SK-N-SH (cell line): ENCODE measurements at regions not wholly inside any gene's neighbourhood (a gene's known extent, or its start where the extent isn't known, plus 50 kb on each side); places are given as distances from the start of the nearest gene placed in this dataset.

Source experiments
- CTCF ChIA-PET: fragments of 300-600, 350-600 bp; formaldehyde crosslinking; extraction: SDS; loops from one replicate; lab custom pipeline; 2021; lab: Yijun Ruan, JAX
- POLR2A ChIA-PET: fragments of 350-600 bp; sonication (Branson Sonifier 250); formaldehyde crosslinking; extraction: SDS; loops from one replicate; lab custom pipeline; 2020; ENCODE audit warnings: antibody characterized with exemption, inconsistent platforms; lab: Yijun Ruan, JAX
- DNase-seq: peaks from one replicate; pipeline ENCODE4 v3.0.0; 2012
- H2AFZ ChIP-seq: fragments of 200-600 bp; sonication (generic); 2 replicates; pipeline ENCODE4 v1.8.1; 2016; ENCODE audit warnings: antibody characterized with exemption, mild to moderate bottlenecking, low read depth
- H3F3A ChIP-seq: fragments of 200-600 bp; sonication (generic); replicated peaks from 2 replicates; pipeline ENCODE3; 2016; ENCODE audit warnings: antibody characterized with exemption, mild to moderate bottlenecking; ENCODE audit not compliant: insufficient read depth
- H3K27ac ChIP-seq, 2 experiments: fragments of 200-500 bp in 1 of 2; fragments of 200-600 bp in 1 of 2; sonication (Bioruptor generic) in 1 of 2; sonication (generic), shearing (Covaris generic) in 1 of 2; 2 replicates each; pipeline versions ENCODE4 v1.5.1 to v1.6.1; 2014 to 2016; ENCODE audit warnings: low read depth in 2 of 2, inconsistent platforms in 1 of 2, low read length in 1 of 2, mild to moderate bottlenecking in 1 of 2, mixed read lengths in 1 of 2
- H3K27me3 ChIP-seq: fragments of 200-600 bp; sonication (generic), shearing (Covaris generic); 2 replicates; pipeline ENCODE4 v1.6.1; 2016; ENCODE audit warnings: mixed run types; ENCODE audit not compliant: insufficient read depth
- H3K36me3 ChIP-seq, 2 experiments: fragments of 200-500 bp in 1 of 2; fragments of 200-600 bp in 1 of 2; sonication (Bioruptor generic) in 1 of 2; sonication (generic) in 1 of 2; replicated peaks in 1 of 2; 2 replicates each; pipeline versions ENCODE3 to v1.5.1; 2014 to 2016; ENCODE audit warnings: low read length in 1 of 2, mild to moderate bottlenecking in 1 of 2; ENCODE audit not compliant: insufficient read depth in 2 of 2, control insufficient read depth in 1 of 2
- H3K4me1 ChIP-seq, 2 experiments: fragments of 200-500 bp in 1 of 2; fragments of 200-600 bp in 1 of 2; sonication (Bioruptor generic) in 1 of 2; sonication (generic), shearing (Covaris generic) in 1 of 2; 2 replicates each; pipeline versions ENCODE4 v1.5.1 to v1.6.1; 2014 to 2016; ENCODE audit warnings: low read depth in 1 of 2, low read length in 1 of 2, mixed run types in 1 of 2; ENCODE audit not compliant: insufficient read depth in 2 of 2, control insufficient read depth in 1 of 2
- H3K4me2 ChIP-seq: fragments of 200-600 bp; sonication (generic), shearing (Covaris generic); 2 replicates; pipeline ENCODE4 v1.6.1; 2017; ENCODE audit warnings: mixed run types
- H3K4me3 ChIP-seq, 2 experiments: fragments of 200-500 bp in 1 of 2; fragments of 200-600 bp in 1 of 2; sonication (Bioruptor generic) in 1 of 2; sonication (generic), shearing (Covaris generic) in 1 of 2; 2 replicates each; pipeline versions ENCODE4 v1.5.1 to v1.8.1; 2014 to 2016; ENCODE audit warnings: low read depth in 2 of 2, inconsistent platforms in 1 of 2, low read length in 1 of 2, mild to moderate bottlenecking in 1 of 2, mixed read lengths in 1 of 2, moderate library complexity in 1 of 2
- H3K79me2 ChIP-seq: fragments of 200-600 bp; sonication (generic); 2 replicates; pipeline ENCODE4 v1.8.1; 2017; ENCODE audit warnings: mild to moderate bottlenecking; ENCODE audit not compliant: insufficient read depth
- H3K9ac ChIP-seq: fragments of 200-600 bp; sonication (generic); 2 replicates; pipeline ENCODE4 v1.6.1; 2017; ENCODE audit warnings: mixed run types
- H3K9me2 ChIP-seq: fragments of 200-600 bp; sonication (generic); 2 replicates; pipeline ENCODE4 v1.6.1; 2017; ENCODE audit warnings: mixed run types
- H3K9me3 ChIP-seq: fragments of 200-600 bp; sonication (generic); 2 replicates; pipeline ENCODE4 v1.6.1; 2017; ENCODE audit warnings: mixed run types, mild to moderate bottlenecking, moderate library complexity
- H4K20me1 ChIP-seq: fragments of 200-600 bp; sonication (generic); 2 replicates; pipeline ENCODE4 v1.6.1; 2017; ENCODE audit warnings: mild to moderate bottlenecking, mixed run types; ENCODE audit not compliant: insufficient read depth
- CHD2 ChIP-seq: fragments of 150-350 bp; IDR thresholded peaks from 2 replicates; pipeline ENCODE4 v1.6.1; 2018; ENCODE audit warnings: low read length; ENCODE audit not compliant: partially characterized antibody
- EP300 ChIP-seq, 2 experiments: IDR thresholded peaks; 2 replicates each; pipeline versions ENCODE4 v1.4.0 to v1.6.1; 2012; ENCODE audit warnings: borderline replicate concordance in 1 of 2, low read depth in 1 of 2, low read length in 1 of 2
- FOSL2 ChIP-seq: IDR thresholded peaks from 2 replicates; pipeline ENCODE4 v1.4.0; 2012; ENCODE audit warnings: low read depth, mild to moderate bottlenecking, moderate library complexity, borderline replicate concordance
- FOXM1 ChIP-seq: IDR thresholded peaks from 2 replicates; pipeline ENCODE4 v1.4.0; 2012; ENCODE audit warnings: low read depth, mild to moderate bottlenecking
- GABPA ChIP-seq: IDR thresholded peaks from 2 replicates; pipeline ENCODE4 v1.4.0; 2012; ENCODE audit warnings: low read depth, mild to moderate bottlenecking
- IRF3 ChIP-seq: fragments of 150-350 bp; IDR thresholded peaks from 2 replicates; pipeline ENCODE4 v1.6.1; 2016; ENCODE audit warnings: mild to moderate bottlenecking, low read depth, low read length
- MEF2A ChIP-seq: IDR thresholded peaks from 2 replicates; pipeline ENCODE4 v1.4.0; 2012; ENCODE audit warnings: low read depth, borderline replicate concordance
- NFIC ChIP-seq: IDR thresholded peaks from 2 replicates; pipeline ENCODE4 v1.4.0; 2012; ENCODE audit warnings: borderline replicate concordance
- NRF1 ChIP-seq: IDR thresholded peaks from 2 replicates; pipeline ENCODE4 v1.6.1; 2012; ENCODE audit warnings: low read depth, mild to moderate bottlenecking, low read length
- POLR2AphosphoS5 ChIP-seq: IDR thresholded peaks from 2 replicates; pipeline ENCODE4 v1.6.1; 2012; ENCODE audit warnings: low read depth, low read length
- RAD21 ChIP-seq: IDR thresholded peaks from 2 replicates; pipeline ENCODE4 v1.6.1; 2012; ENCODE audit warnings: mild to moderate bottlenecking, low read length
- RFX5 ChIP-seq: IDR thresholded peaks from 2 replicates; pipeline ENCODE4 v1.6.1; 2012; ENCODE audit warnings: mild to moderate bottlenecking, improper control_type of control experiment, low read length
- SIN3A ChIP-seq: IDR thresholded peaks from 2 replicates; pipeline ENCODE4 v1.6.1; 2012; ENCODE audit warnings: low read depth, mild to moderate bottlenecking, low read length, moderate library complexity, borderline replicate concordance
- SMC3 ChIP-seq: IDR thresholded peaks from 2 replicates; pipeline ENCODE4 v1.6.1; 2012; ENCODE audit warnings: low read depth, low read length, improper control_type of control experiment
- TCF12 ChIP-seq: IDR thresholded peaks from 2 replicates; pipeline ENCODE4 v1.4.0; 2012
- YY1 ChIP-seq: IDR thresholded peaks from 2 replicates; pipeline ENCODE4 v1.4.0; 2012; ENCODE audit warnings: low read depth, mild to moderate bottlenecking
- WGBS: methylation state at CpG from one replicate; pipeline ENCODE4 v1.1.6; 2017; ENCODE audit warnings: low lambda C conversion rate; 5-methylcytosine and 5-hydroxymethylcytosine counted together
- TF ChIP-seq, protein P1 (sequence below): fragments of 200-600 bp; sonication (generic); IDR thresholded peaks from 2 replicates; pipeline ENCODE4 v1.6.1; 2017; ENCODE audit warnings: antibody characterized with exemption, mild to moderate bottlenecking, moderate library complexity
- TF ChIP-seq, protein P2 (sequence below): IDR thresholded peaks from 2 replicates; pipeline ENCODE4; 2012
- TF ChIP-seq, protein P3 (sequence below): IDR thresholded peaks from 2 replicates; pipeline ENCODE4 v1.4.0; 2012; ENCODE audit warnings: low read depth, borderline replicate concordance

DNA sequence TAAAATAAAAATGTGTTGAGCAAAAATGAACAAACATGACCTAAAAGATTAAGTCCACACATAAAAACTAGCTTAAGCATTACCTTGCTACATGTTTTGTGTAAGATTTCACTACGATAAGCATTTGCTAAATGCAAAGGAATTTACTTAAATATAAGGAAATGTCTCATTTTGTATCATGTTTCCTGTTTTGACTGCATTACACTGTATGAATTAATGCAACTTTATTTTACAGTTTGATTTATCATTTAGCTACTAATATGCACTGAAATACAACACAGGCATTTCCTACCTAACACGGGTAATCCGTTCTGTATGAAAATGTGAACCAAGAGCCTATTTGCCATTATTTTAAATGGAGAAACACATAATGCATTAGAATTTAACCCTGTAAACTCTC, 1076.5 kb upstream of the DDX18 start (continued):
- TF ChIP-seq FOXM1 (no peak), RAD21 (no peak), IRF3 (no peak), GABPA (no peak), SIN3A (no peak)

DNA sequence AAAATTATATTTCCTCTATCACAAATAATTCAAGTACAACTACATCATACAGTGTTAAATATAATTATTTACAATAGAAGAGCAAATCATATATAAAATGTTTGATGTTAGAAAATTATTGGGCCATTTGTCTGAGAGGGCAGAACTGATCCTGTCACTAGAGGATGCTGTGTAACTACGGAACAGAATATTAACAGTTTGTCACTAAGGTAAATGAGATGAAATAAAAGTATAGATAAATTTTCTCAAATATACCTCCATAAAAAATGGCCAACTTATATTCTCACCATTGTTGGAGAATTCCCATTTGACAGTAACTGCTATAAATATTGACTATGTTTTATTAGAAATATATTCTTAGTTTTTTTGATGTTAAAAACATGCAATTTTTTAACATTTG, 1067.4 kb upstream of the DDX18 start:
- peak; percentile 29 for DNase-seq
- Histone ChIP-seq H3F3A (no peaks in the 10 kb centered on the region), H3K36me3 (no peaks in the 10 kb centered on the region), H3K4me2 (no peak overlapping the region), H3K9ac (no peak overlapping the region), H3K9me3 (no peaks in the 10 kb centered on the region), H3K27me3 (no peaks in the 10 kb centered on the region), H4K20me1 (no peaks in the 10 kb centered on the region), H3K4me1 (no peaks in the 10 kb centered on the region), H3K79me2 (no peaks in the 10 kb centered on the region), H2AFZ (no peak overlapping the region), H3K9me2 (no peaks in the 10 kb centered on the region), H3K27ac (no peak overlapping the region), H3K4me3 (no peak overlapping the region)
- CTCF ChIA-PET = interaction anchor here (1.0 to 1.6 kb wide), 2 partner anchors 913 to 1067 kb away, joined by 3 to 5 read pairs; partner anchors contain the start of gene DDX18
- POLR2A ChIA-PET = no interaction called here
- WGBS = 18% methylated on average over 1 of the region's 1 CpG
- no peak for TF ChIP-seq RFX5
- TF ChIP-seq, protein P1, sequence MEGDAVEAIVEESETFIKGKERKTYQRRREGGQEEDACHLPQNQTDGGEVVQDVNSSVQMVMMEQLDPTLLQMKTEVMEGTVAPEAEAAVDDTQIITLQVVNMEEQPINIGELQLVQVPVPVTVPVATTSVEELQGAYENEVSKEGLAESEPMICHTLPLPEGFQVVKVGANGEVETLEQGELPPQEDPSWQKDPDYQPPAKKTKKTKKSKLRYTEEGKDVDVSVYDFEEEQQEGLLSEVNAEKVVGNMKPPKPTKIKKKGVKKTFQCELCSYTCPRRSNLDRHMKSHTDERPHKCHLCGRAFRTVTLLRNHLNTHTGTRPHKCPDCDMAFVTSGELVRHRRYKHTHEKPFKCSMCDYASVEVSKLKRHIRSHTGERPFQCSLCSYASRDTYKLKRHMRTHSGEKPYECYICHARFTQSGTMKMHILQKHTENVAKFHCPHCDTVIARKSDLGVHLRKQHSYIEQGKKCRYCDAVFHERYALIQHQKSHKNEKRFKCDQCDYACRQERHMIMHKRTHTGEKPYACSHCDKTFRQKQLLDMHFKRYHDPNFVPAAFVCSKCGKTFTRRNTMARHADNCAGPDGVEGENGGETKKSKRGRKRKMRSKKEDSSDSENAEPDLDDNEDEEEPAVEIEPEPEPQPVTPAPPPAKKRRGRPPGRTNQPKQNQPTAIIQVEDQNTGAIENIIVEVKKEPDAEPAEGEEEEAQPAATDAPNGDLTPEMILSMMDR = peak; percentile 9; the same call in 1 of the 2 replicates
- no peak for TF ChIP-seq CHD2
- peak; percentile 84 for TF ChIP-seq RAD21
- TF ChIP-seq, protein P2, sequence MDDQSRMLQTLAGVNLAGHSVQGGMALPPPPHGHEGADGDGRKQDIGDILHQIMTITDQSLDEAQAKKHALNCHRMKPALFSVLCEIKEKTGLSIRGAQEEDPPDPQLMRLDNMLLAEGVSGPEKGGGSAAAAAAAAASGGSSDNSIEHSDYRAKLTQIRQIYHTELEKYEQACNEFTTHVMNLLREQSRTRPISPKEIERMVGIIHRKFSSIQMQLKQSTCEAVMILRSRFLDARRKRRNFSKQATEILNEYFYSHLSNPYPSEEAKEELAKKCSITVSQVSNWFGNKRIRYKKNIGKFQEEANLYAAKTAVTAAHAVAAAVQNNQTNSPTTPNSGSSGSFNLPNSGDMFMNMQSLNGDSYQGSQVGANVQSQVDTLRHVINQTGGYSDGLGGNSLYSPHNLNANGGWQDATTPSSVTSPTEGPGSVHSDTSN = no peak
- peak; percentile 53; the same call in 1 of the 2 replicates for TF ChIP-seq SMC3

DNA sequence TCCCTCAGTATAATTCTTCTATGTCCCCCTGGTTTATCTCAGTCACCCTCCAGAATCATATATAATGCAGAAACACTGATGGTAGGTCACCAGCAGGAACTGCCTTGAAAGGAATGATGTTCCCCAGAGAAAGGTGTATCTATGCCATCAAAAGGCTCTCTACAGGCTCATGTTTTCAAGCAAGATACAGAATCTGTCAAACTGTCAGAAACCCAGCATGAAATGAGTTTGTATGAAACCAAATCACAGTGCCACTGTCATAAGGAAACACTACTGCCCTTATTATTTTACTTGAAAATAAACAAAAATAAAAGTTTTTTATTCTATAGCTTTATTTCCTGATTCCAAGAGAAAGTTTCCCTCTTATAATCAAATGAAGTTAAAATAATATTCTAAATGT, 1064.5 kb upstream of the DDX18 start:
- Histone ChIP-seq H3K36me3 (no peaks in the 10 kb centered on the region), H2AFZ (no peak overlapping the region), H3K27ac (no peak overlapping the region), H3K27me3 (no peaks in the 10 kb centered on the region), H3K9me2 (no peaks in the 10 kb centered on the region), H3K79me2 (no peaks in the 10 kb centered on the region), H3K4me2 (no peak overlapping the region), H3K4me3 (no peak overlapping the region), H3F3A (no peaks in the 10 kb centered on the region), H3K4me1 (no peaks in the 10 kb centered on the region; a peak in 1 of 4 replicates), H3K9me3 (no peaks in the 10 kb centered on the region), H4K20me1 (no peaks in the 10 kb centered on the region), H3K9ac (no peak overlapping the region)
- TF ChIP-seq, protein P2 = no peak
- TF ChIP-seq POLR2AphosphoS5 (no peak), FOSL2 (no peak), MEF2A (no peak), SIN3A (no peak), NFIC (no peak), NRF1 (no peak), YY1 (no peak), FOXM1 (no peak), TCF12 (no peak), EP300 (IDR thresholded peaks at IDR 0.05; ENCODE audit: borderline replicate concordance in 1 of 2, low read depth in 1 of 2, low read length in 1 of 2) (no peak)
- TF ChIP-seq, protein P3, sequence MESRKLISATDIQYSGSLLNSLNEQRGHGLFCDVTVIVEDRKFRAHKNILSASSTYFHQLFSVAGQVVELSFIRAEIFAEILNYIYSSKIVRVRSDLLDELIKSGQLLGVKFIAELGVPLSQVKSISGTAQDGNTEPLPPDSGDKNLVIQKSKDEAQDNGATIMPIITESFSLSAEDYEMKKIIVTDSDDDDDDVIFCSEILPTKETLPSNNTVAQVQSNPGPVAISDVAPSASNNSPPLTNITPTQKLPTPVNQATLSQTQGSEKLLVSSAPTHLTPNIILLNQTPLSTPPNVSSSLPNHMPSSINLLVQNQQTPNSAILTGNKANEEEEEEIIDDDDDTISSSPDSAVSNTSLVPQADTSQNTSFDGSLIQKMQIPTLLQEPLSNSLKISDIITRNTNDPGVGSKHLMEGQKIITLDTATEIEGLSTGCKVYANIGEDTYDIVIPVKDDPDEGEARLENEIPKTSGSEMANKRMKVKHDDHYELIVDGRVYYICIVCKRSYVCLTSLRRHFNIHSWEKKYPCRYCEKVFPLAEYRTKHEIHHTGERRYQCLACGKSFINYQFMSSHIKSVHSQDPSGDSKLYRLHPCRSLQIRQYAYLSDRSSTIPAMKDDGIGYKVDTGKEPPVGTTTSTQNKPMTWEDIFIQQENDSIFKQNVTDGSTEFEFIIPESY = no peak
- ChIA-PET POLR2A (no interaction called here), CTCF (interaction anchor here (1.0 kb wide), 1 partner anchor 720 kb away, joined by 3 read pairs; no protein-coding TSS in a partner anchor)
- DNase-seq = no peak
